IPS-20b (cell line): ENCODE measurements at regions not wholly inside any gene's neighbourhood (a gene's known extent, or its start where the extent isn't known, plus 50 kb on each side); places are given as distances from the start of the nearest gene placed in this dataset.

Source experiments
- H3K27ac ChIP-seq: one replicate; pipeline ENCODE4 v1.5.1; 2013; ENCODE audit warnings: low read length
- H3K27me3 ChIP-seq: 2 replicates; pipeline ENCODE4 v1.6.1; 2013; ENCODE audit warnings: mild to moderate bottlenecking, low read length, inconsistent platforms; ENCODE audit not compliant: insufficient read depth
- H3K36me3 ChIP-seq: 2 replicates; pipeline ENCODE4 v1.6.1; 2013; ENCODE audit warnings: low read depth, mild to moderate bottlenecking, inconsistent platforms, low read length, moderate library complexity; ENCODE audit not compliant: insufficient read depth
- H3K4me1 ChIP-seq: 2 replicates; pipeline ENCODE4 v1.6.1; 2013; ENCODE audit warnings: mild to moderate bottlenecking, control low read depth, inconsistent platforms, low read length, moderate library complexity; ENCODE audit not compliant: insufficient read depth
- H3K4me3 ChIP-seq: 2 replicates; pipeline ENCODE4 v1.5.1; 2013; ENCODE audit warnings: mild to moderate bottlenecking, low read length, inconsistent platforms
- H3K9ac ChIP-seq: 2 replicates; pipeline ENCODE4 v1.6.1; 2013; ENCODE audit warnings: low read depth, mild to moderate bottlenecking, inconsistent platforms, low read length, moderate library complexity
- H3K9me3 ChIP-seq: 2 replicates; pipeline ENCODE4 v1.6.1; 2013; ENCODE audit warnings: mild to moderate bottlenecking, low read depth, low read length, inconsistent platforms; ENCODE audit not compliant: insufficient read depth

DNA sequence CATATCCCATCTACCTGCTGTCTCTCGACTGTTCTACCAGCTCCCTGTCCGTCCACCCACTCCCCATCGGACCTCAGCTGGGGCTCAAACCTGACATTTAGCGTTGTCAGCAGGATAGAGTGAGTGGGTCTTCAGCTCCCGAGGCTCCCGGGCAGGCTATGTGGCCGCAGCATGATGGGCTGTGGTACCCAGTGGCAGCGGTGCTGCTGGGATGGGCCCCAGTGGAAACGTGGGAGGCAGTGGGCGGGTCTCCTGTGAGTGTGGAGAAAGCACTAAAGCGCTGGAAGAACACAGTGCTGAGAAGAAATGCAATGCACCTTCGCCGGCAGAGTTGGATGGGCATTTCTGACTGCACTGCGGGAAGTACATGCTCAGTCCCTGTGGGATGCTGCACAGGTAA, 204.8 kb upstream of the SYT4 start:
- Histone ChIP-seq H3K36me3 (no peaks in the 10 kb centered on the region; the same call in 1 of the 2 replicates), H3K4me3 (no peak overlapping the region), H3K9ac (no peak overlapping the region), H3K9me3 (peaks cover 27% of the 10 kb centered on the region; the same call in 1 of the 2 replicates), H3K4me1 (no peaks in the 10 kb centered on the region), H3K27ac (no peak overlapping the region), H3K27me3 (no peaks in the 10 kb centered on the region)

- Histone ChIP-seq H3K27ac (no peak overlapping the region), H3K9ac (no peak overlapping the region), H3K36me3 (no peaks in the 10 kb centered on the region; the same call in 1 of the 2 replicates), H3K4me3 (no peak overlapping the region), H3K9me3 (peaks cover 32% of the 10 kb centered on the region; the same call in 1 of the 2 replicates), H3K27me3 (no peaks in the 10 kb centered on the region), H3K4me1 (no peaks in the 10 kb centered on the region)
These were observed 205.3 kb upstream of the SYT4 start for GRCh38 chr18:43482600-43482999.

- Histone ChIP-seq H3K36me3 (no peaks in the 10 kb centered on the region; the same call in 1 of the 2 replicates), H3K4me3 (no peak overlapping the region), H3K27ac (no peak overlapping the region), H3K9ac (no peak overlapping the region), H3K4me1 (no peaks in the 10 kb centered on the region), H3K9me3 (peaks cover 37% of the 10 kb centered on the region; the same call in 1 of the 2 replicates), H3K27me3 (no peaks in the 10 kb centered on the region)
These were observed 207.4 kb upstream of the SYT4 start for GRCh38 chr18:43484710-43485109.

- no peak overlapping the region for H3K27ac ChIP-seq
These were observed 208.3 kb upstream of the SYT4 start for GRCh38 chr18:43485545-43485963.

DNA sequence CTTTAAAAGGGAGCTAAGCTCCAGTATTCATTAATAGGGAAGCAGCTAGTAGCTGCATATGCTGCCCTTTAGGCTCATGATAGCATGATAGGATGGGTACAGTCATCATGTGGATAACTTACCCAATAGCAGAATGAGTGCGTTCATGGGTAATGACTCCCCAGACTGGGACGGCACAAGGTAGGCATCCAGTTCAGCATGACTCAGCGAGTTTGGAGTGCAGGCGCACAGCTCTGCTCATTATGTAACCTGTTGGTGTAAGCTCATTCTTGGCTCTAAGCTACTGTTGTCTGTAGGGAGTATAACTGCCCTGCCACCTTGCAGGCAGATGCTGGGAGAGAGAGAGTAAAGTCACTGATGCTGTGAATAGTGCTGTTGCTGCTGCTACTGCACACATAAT, 209.2 kb upstream of the SYT4 start:
- Histone ChIP-seq H3K27ac (no peak overlapping the region), H3K36me3 (no peaks in the 10 kb centered on the region; the same call in 1 of the 2 replicates), H3K9me3 (peaks cover 44% of the 10 kb centered on the region), H3K4me1 (no peaks in the 10 kb centered on the region), H3K27me3 (no peaks in the 10 kb centered on the region), H3K4me3 (no peak overlapping the region), H3K9ac (no peak overlapping the region)

More at GRCh38 chr18:43485545-43485963, 208.3 kb upstream of the SYT4 start:
- no peaks in the 10 kb centered on the region for H3K4me1 ChIP-seq
- no peak overlapping the region for H3K4me3 ChIP-seq
- H3K27me3 ChIP-seq = no peaks in the 10 kb centered on the region
- H3K9me3 ChIP-seq = peaks cover 39% of the 10 kb centered on the region
- H3K36me3 ChIP-seq = no peaks in the 10 kb centered on the region; the same call in 1 of the 2 replicates
- H3K9ac ChIP-seq = no peak overlapping the region

DNA sequence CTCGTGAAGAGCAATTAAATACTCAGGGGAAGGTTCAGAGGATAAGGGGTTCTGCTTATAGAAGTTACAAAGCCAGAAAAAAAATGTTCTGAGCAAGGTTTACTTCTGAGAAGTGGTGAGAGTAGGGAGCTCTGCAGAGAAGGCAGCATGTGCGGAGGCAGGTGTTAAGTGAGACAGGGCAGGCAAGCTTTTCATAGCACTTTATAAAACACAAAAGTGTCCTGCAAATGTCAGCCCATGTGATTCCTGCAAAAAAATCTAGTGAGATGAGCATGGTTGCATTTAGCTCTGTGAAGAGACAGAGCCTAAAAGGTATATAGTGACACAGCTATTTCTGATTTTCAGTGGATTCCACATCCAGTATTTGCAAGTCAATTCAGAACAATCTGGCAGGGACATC, 223.8 kb upstream of the SYT4 start:
- Histone ChIP-seq H3K27me3 (no peaks in the 10 kb centered on the region), H3K36me3 (no peaks in the 10 kb centered on the region), H3K4me1 (no peaks in the 10 kb centered on the region), H3K9ac (no peak overlapping the region), H3K4me3 (no peak overlapping the region), H3K9me3 (peaks cover 12% of the 10 kb centered on the region; the same call in 1 of the 2 replicates), H3K27ac (no peak overlapping the region)

DNA sequence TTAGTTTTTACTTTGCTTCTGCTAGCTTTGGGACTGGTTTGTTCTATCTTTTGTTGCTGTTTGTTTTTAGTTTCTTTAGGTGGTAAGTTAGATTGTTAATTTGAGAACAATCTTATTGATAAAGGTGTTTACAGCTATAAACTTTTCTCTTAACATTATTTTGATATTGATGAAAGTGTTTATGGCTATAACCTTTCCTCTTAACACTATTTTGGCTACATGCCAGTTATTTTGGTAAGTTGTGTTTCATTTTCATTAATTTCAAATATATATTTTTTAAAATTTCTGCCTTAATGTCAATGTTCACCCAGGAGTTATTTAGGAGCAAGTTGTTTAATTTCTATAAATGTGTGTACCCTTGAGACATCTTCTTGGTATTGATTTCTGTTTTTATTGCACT, 229.6 kb upstream of the SYT4 start:
- Histone ChIP-seq H3K4me1 (no peaks in the 10 kb centered on the region), H3K27me3 (no peaks in the 10 kb centered on the region), H3K4me3 (no peak overlapping the region), H3K36me3 (no peaks in the 10 kb centered on the region), H3K27ac (no peak overlapping the region), H3K9ac (no peak overlapping the region), H3K9me3 (peaks cover 57% of the 10 kb centered on the region)

DNA sequence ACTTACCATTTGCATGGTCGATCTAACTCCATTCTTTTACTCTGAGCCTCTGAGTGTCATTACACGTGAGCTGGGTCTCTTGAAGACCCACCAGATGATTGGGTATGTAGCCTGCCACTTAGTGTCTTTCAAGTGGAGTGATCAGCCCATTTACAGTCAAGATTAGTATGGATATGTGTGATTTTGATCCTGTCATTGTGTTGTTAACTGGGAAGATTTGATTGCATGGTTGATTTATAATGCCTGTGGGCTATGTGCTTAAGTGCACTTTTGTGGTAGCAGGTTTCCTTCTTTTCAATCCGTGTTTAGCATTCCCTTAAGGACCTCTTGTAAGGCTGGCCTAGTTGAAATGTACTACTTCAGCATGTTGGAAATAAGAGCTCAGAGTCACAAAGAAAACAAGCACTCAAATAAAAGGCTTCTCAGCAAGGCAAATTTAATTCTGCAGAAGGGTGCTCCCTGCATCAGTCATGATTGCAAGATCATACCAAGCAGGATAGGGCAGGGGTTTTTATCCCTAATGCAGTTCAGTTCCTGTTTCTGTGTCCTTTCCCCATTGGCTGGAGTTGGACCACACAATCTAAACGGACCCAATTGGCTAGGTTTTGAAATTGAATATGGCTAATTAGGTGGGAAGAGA, 230.7 kb upstream of the SYT4 start:
- no peaks in the 10 kb centered on the region for H3K36me3 ChIP-seq
- H3K27ac ChIP-seq = no peak overlapping the region
- no peak overlapping the region for H3K9ac ChIP-seq
- no peaks in the 10 kb centered on the region for H3K4me1 ChIP-seq
- no peak overlapping the region for H3K4me3 ChIP-seq
- peaks cover 57% of the 10 kb centered on the region for H3K9me3 ChIP-seq
- no peaks in the 10 kb centered on the region for H3K27me3 ChIP-seq

DNA sequence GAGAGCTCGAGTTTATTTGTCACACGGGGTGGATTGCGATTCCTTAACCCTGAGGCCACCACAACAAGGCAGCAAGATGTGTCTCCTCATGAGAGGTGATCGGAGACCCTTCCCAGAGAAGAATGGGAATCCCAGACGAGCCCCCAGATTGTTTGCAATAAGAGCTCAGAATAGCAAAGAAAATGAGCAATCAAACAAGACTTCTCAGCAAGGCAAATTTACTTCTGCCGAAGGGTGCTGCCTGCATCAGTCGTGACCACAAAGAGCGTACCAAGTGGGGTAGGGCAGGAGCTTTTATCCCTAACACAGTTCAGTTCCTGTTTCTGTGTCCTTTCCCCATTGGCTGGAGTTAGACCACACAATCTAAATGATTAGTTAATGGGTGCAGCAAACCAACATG, 237.5 kb upstream of the SYT4 start:
- no peak overlapping the region for H3K27ac ChIP-seq
- H3K4me3 ChIP-seq = no peak overlapping the region
- no peaks in the 10 kb centered on the region for H3K27me3 ChIP-seq
- peaks cover 45% of the 10 kb centered on the region for H3K9me3 ChIP-seq
- no peaks in the 10 kb centered on the region for H3K4me1 ChIP-seq
- no peak overlapping the region for H3K9ac ChIP-seq
- no peaks in the 10 kb centered on the region for H3K36me3 ChIP-seq

GRCh38 chr18:43515481-43515880, 238.2 kb upstream of the SYT4 start:
- no peaks in the 10 kb centered on the region for H3K4me1 ChIP-seq
- no peaks in the 10 kb centered on the region for H3K36me3 ChIP-seq
- no peak overlapping the region for H3K9ac ChIP-seq
- no peaks in the 10 kb centered on the region for H3K27me3 ChIP-seq
- H3K9me3 ChIP-seq = peaks cover 39% of the 10 kb centered on the region; the same call in 1 of the 2 replicates
- no peak overlapping the region for H3K4me3 ChIP-seq
- H3K27ac ChIP-seq = no peak overlapping the region

- no peaks in the 10 kb centered on the region for H3K9me3 ChIP-seq
- no peaks in the 10 kb centered on the region for H3K36me3 ChIP-seq
- no peaks in the 10 kb centered on the region for H3K27me3 ChIP-seq
- H3K4me1 ChIP-seq = no peaks in the 10 kb centered on the region
- no peak overlapping the region for H3K27ac ChIP-seq
- no peak overlapping the region for H3K9ac ChIP-seq
- no peak overlapping the region for H3K4me3 ChIP-seq
These were observed 247.0 kb upstream of the SYT4 start for GRCh38 chr18:43524260-43524659.

DNA sequence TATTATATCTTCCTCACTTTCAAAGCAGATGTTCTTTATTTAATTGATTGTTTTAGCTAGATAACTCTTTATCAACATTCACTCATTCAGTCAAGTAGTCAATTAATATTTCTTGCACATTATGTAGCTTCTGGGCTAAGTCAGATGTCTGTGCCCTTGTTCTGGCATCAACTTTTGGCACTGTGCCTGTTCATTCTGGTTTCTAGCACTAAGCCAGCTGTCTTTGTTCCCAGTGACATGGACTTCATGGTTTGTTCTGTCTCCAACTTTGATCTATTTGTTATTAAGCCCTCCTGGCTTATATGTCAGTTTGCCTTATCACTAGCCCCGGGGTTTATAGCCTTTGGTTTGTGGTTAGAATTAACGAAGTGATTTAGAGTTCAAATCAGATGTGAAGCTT, 247.9 kb upstream of the SYT4 start:
- Histone ChIP-seq H3K4me3 (no peak overlapping the region), H3K9me3 (no peaks in the 10 kb centered on the region), H3K27ac (no peak overlapping the region), H3K27me3 (no peaks in the 10 kb centered on the region), H3K4me1 (no peaks in the 10 kb centered on the region), H3K9ac (no peak overlapping the region), H3K36me3 (no peaks in the 10 kb centered on the region)
